Ishikawa (cell line): ENCODE measurements at regions not wholly inside any gene's neighbourhood (a gene's known extent, or its start where the extent isn't known, plus 50 kb on each side); places are given as distances from the start of the nearest gene placed in this dataset.

Source experiments
- CEBPB ChIP-seq: IDR thresholded peaks from 2 replicates; pipeline ENCODE4 v1.6.1; 2012
- CREB1 ChIP-seq: IDR thresholded peaks from 2 replicates; pipeline ENCODE4 v1.6.1; 2012; ENCODE audit warnings: low read depth
- EGR1 ChIP-seq: IDR thresholded peaks from 2 replicates; pipeline ENCODE4 v1.6.1; 2012
- EP300 ChIP-seq: IDR thresholded peaks from 2 replicates; pipeline ENCODE4 v1.6.1; 2012; ENCODE audit warnings: borderline replicate concordance
- FOXM1 ChIP-seq: IDR thresholded peaks from 2 replicates; pipeline ENCODE4 v1.6.1; 2012; ENCODE audit warnings: low read depth, borderline replicate concordance
- NFIC ChIP-seq: IDR thresholded peaks from 2 replicates; pipeline ENCODE4 v1.6.1; 2012
- RAD21 ChIP-seq: IDR thresholded peaks from 2 replicates; pipeline ENCODE4 v1.6.1; 2012; ENCODE audit warnings: low read depth
- REST ChIP-seq: IDR thresholded peaks from 2 replicates; pipeline ENCODE4 v1.6.1; 2012; ENCODE audit warnings: low read depth, mild to moderate bottlenecking
- TAF1 ChIP-seq: IDR thresholded peaks from 2 replicates; pipeline ENCODE4 v1.6.1; 2012; ENCODE audit warnings: low read depth, mild to moderate bottlenecking
- TCF12 ChIP-seq: IDR thresholded peaks from 2 replicates; pipeline ENCODE4 v1.6.1; 2012; ENCODE audit warnings: low read depth
- TEAD4 ChIP-seq: IDR thresholded peaks from 2 replicates; pipeline ENCODE4 v1.6.1; 2012
- USF1 ChIP-seq: IDR thresholded peaks from 2 replicates; pipeline ENCODE4 v1.6.1; 2012
- YY1 ChIP-seq: IDR thresholded peaks from 2 replicates; pipeline ENCODE4 v1.6.1; 2012; ENCODE audit warnings: low read depth
- ZBTB7A ChIP-seq: IDR thresholded peaks from 2 replicates; pipeline ENCODE4 v1.6.1; 2012; ENCODE audit warnings: low read depth
- TF ChIP-seq, protein P1 (sequence below): IDR thresholded peaks from 2 replicates; pipeline ENCODE4 v1.6.1; 2012

- TF ChIP-seq EP300, result no peak
- no peak for TF ChIP-seq YY1
- no peak for TF ChIP-seq TAF1
- TF ChIP-seq NFIC, result no peak
- no peak for TF ChIP-seq TCF12
- TF ChIP-seq USF1, result no peak
- TF ChIP-seq, protein P1, sequence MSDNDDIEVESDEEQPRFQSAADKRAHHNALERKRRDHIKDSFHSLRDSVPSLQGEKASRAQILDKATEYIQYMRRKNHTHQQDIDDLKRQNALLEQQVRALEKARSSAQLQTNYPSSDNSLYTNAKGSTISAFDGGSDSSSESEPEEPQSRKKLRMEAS, result no peak
- TF ChIP-seq CEBPB, result no peak
- TF ChIP-seq FOXM1, result no peak
- TF ChIP-seq ZBTB7A, result no peak
- TF ChIP-seq TEAD4, result no peak
Observed at GRCh38 chr12:92299744-92300143, 154.1 kb upstream of the BTG1 start.

GRCh38 chr12:92299344-92299743, 153.7 kb upstream of the BTG1 start:
- TF ChIP-seq CREB1, result no peak
- TF ChIP-seq EP300, result no peak
- no peak for TF ChIP-seq TCF12

DNA sequence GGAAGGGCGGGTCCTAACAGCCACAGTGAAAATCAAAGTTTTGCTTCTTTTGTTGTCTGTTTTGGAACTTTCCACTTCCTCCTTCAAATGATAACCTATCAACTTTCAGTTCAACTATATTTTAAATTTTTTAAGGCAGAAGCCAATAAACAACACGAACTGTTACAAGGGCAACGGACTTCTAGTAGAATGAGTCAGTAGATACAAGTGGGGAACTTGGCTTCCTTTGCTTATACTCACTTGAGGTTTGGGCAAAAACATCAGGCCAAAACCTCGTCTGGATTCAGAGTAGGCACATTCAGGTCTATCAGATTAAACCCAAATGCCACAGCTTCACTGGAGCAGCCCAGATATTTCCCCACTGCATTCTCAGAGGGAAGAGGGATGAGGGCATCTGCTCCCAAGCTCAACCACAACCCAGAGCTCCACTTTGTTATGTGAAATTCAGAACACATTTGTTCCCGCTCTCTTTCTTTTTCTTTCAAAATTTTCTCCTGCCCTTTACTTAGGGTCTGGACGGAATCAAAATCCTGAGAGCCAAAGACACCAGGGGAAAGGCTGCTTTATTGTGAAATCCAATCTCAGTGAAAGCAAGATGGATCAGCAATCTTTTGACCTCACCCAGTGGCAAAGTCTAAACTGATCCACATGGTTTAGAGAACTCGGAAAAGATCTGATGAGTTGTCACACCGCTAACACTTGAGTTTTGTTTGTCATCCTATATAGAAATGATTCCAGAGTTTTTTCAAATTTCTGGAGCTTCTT, 152.5 kb upstream of the BTG1 start:
- TF ChIP-seq YY1 (no peak), RAD21 (no peak)

DNA sequence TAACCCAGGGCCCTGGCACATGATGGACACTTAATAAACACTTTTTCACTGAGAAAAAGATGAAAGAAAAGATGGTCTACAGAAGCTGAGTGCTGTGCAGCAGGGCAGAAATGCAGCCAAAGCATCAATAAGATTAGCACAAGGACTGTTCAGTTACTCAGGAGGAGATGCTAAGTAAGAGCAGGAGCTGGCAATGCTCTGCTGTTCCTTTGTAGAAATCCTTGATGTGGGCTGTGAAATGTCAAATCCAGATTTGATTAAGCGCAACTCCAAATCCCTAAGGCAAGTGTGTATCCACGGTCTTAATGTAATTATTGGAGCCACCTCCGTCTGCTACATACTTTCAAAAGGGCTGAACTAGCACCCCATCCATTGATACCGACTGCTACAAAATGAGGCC, 151.8 kb upstream of the BTG1 start:
- TF ChIP-seq CREB1, result no peak
- TF ChIP-seq FOXM1, result no peak
- TF ChIP-seq EP300, result no peak
- no peak for TF ChIP-seq USF1
- TF ChIP-seq REST, result no peak
- TF ChIP-seq TEAD4, result no peak
- TF ChIP-seq NFIC, result no peak
- no peak for TF ChIP-seq EGR1
- TF ChIP-seq RAD21, result no peak
- TF ChIP-seq ZBTB7A, result no peak
- TF ChIP-seq, protein P1, result no peak
- TF ChIP-seq TCF12, result no peak
- no peak for TF ChIP-seq CEBPB

- TF ChIP-seq, protein P1, result no peak
- TF ChIP-seq ZBTB7A, result no peak
- no peak for TF ChIP-seq TCF12
- no peak for TF ChIP-seq CEBPB
- TF ChIP-seq NFIC, result no peak
- no peak for TF ChIP-seq TEAD4
- no peak for TF ChIP-seq EP300
- no peak for TF ChIP-seq REST
- no peak for TF ChIP-seq CREB1
- TF ChIP-seq TAF1, result no peak
- no peak for TF ChIP-seq USF1
- no peak for TF ChIP-seq EGR1
- no peak for TF ChIP-seq YY1
- no peak for TF ChIP-seq FOXM1
- no peak for TF ChIP-seq RAD21
Observed at GRCh38 chr12:92295523-92295922, 149.9 kb upstream of the BTG1 start.
